Stimulated activated CD8-positive, alpha-beta memory T cell treated with anti-CD3 and anti-CD28 coated beads, Interleukin-7, amount 100 ng/mL, for 1 hour (primary cell): ENCODE measurements at regions not wholly inside any gene's neighbourhood (a gene's known extent, or its start where the extent isn't known, plus 50 kb on each side); places are given as distances from the start of the nearest gene placed in this dataset.

Experiments
- DNase-seq, 2 donors: peaks; one replicate each; pipeline ENCODE4 v3.0.0-alpha.2; 2020; ENCODE audit warnings: low read depth in 2 of 2

DNA sequence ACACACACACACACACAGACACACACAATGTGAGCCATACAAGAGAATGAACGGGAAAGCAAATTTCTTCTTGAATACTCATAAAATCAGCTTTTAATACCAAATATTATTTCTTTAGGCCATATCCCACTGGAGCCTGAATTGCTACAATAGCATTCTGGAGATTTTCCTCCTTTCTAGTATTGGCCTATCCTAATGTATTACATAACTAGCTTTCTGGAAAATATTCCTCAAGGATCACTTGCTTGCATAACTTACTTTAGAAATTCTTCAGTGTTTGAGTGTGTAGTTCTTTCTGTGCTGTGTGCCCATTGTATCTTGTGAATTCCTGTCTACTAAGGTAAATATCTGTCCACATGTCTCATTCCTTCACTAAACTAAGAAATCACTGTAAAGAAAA is 351.0 kb upstream of the MCTP2 start:
- no peak for DNase-seq

DNA sequence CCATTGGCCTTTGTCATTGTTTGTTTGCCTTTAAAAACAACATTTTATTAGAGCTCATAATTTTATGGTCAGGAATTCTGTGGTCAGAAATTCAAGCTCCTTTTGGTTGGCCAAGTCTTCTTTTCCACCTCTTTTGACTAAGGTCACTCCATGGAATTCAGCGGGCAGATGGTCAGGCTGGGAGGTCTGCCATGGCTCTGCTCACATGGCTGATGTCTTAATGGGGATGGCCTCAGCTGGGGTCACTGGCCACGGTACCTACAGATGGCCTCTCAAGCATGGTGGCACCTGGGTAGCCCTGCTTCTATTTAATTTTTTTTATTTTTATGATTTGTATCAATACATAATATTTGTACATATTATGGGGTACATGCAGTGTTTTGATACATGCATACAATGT is 360.8 kb upstream of the MCTP2 start:
- DNase-seq = no peak

DNA sequence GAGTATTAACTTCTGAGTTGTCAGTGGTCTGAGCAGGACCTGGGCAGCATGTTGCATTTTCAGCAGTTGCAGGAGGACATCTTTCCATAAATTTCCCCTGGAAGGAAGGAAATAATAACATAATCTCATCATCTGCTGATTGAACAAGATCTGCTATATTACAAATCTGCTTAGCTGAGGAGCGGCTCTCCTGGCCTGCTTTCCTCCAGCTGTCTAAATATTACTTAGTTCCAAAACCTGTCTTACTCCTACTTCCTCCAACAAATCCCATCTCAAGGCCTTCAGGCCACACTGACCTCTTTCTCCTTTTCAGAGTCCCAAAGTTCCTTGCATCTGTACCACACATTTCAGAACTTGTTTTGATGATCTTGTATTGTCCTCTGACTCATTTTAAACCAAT is 364.4 kb upstream of the MCTP2 start:
- no peak for DNase-seq

DNA sequence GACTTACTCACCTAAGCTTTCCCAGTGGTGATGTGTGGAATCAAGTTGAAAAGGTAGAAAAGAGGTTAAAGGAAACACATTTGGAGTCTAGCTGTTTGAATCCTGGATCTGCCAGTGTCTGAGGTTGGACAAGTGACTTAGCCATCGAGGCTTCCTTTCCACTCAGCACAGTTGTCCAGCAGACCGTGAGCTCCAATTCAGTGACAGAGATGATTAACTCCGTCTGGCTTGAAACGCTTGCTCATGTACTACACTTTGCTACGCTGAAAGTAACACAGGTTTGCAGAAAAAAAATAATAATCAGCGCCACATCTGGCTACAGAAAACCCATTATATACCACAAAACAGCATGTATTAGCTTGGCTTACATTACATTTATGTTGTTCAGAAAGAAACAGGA is 364.9 kb upstream of the MCTP2 start:
- no peak for DNase-seq

DNA sequence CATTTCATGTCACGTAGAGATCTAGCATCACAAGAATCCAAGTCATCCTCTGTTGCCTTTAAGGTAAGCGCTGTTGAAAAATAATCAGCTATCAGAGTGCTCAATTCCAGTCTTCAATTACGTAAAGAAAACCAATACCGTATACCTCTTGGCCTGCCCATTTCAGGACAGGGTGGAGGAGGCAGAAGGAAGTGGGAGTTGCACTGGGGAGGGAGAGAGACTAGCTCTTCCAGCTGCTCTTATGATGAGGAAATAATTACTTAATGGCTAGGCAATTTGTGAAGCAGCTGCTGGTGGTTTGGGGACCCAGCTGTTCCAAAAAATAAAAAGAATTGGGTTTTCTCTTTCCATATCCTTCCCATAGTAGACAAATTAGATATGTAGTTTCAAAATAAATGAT is 365.8 kb upstream of the MCTP2 start:
- DNase-seq = no peak

DNA sequence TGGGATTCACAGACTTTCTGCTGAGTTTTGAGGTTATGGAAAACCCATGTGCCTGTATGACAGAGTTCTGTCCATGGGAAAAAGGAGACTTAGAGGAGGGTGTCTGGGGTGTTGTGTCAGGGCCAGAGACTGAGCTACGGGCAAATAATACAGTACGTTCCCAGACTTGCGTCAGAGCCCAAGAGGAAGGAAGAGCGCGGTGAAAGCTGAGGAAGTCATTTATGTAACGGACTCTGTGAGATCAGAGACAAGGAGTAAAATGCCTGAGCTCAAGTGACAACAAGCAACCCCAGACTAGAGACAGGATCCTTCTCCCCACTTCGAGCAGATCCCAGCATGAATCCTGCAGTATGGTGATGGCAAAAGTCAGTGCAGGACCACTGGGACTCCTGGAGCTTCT is 368.6 kb upstream of the MCTP2 start:
- no peak for DNase-seq

DNA sequence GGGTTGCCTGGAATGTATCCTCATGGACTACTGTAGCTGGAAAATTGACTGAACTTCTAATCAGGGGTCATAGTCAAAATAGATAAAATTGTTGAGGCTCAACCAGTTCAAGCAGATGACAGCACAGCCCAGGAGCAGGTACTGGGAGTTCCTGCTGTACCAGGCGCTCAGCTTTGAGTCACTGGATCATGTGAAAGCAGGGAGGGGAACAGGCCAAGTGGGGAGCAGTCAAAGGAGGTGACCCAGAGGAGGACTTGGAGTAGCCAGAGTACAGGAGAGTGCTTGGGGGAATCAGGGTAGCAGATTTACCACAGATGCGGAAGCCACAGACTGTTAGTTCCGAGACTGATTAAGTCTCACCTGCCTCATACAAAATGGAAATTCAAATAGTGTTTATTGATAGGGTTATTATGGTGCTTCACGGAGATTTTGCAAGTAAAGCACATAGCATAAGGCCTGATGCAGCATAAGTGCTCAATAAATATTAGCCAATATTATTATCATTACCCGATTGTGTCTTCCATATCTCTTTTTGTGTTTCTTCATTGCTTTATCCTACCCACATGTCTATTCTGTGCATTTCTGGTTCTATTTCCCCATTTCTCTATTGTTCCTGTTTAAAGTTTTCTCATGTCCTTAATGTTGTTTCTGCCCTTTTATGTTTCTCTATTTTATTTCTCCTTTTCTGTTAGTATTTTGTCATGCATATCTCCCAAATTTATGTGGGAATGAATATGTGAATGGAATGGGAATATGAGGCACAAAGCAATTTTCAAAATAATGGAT is 369.2 kb upstream of the MCTP2 start:
- DNase-seq = no peak

DNA sequence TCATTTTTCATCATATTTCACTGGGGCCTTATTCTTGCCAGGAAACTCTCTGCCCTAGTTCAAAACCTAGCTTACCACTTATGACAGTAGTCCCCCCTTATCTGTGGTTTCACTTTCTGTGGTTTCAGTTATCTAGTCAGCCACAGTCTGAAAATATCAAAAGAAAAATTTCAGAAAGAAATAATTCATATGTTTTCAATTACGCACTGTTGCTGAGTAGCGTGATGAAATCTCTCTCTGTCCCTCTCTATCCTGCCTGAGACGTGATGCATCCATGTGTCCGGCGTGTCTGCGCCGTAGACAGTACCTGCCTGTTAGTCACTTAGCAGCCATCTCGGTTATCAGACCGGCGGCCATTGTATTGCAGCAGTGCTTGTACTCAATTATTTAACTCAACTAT is 369.9 kb upstream of the MCTP2 start:
- DNase-seq = no peak

DNA sequence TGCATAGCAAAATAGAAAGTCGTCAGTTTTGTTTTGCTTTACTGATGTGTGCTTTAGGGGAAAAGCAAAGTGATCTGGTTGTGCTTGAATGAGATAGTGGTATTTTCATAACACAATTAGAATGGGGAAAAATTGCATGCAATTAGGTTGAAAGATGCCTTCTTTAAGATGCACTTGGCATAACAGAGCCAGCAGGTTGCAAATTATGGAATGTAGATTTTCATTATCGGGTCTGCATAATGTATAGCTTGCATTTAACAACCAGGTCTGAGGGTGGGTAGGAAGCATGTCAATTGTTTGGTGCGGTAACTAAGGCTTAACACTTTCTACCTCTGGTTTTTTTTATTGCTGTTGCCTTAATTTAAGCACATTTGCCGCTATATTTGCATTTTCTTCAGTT is 370.7 kb upstream of the MCTP2 start:
- no peak for DNase-seq

DNA sequence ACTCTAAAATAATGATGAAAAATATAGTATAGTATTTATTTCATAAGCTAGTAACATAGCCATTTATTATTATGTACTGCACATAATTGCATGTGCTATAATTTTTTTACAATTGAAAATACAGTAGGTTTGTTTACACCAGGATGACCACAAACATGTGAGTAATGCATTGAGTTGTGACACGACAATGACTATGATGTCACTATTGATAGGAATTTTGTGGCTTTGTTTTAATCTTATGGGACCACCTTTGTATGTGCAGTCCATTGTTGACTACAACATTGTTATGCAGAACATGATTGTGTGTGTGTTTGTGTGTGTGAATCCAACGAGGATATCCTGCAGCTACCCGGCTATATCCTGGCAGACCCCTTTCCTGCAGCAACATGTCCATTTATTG is 372.2 kb upstream of the MCTP2 start:
- no peak for DNase-seq

DNA sequence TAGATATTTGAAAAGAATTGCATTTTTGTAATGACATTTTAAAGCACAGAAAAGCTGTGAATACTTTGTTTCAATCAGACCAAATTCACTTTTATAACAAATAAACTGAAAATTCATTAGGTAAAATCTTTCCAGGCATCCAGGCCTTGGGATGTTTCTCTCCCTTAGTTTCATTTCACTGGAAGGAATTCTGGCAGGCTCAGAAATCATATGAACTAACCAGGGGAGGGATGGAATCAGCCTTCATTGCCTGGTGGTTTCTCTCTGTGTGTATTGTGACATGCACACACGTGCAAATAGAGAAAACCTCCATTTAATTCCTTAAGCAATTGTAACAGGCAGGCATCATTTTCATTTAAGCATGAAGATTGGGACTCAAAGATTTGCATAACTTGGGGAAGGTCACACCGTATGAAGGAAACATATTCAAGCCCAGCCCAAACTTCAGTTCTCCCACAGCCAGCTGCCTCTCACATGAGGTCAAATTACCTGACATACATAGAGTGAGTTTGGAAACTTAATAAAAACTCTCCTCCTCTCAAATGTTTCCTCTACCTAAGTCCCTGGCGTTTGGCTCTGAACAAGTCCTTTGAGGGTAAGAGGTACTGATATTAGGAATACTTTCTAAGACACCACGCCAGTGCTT is 376.1 kb upstream of the MCTP2 start:
- no peak for DNase-seq

DNA sequence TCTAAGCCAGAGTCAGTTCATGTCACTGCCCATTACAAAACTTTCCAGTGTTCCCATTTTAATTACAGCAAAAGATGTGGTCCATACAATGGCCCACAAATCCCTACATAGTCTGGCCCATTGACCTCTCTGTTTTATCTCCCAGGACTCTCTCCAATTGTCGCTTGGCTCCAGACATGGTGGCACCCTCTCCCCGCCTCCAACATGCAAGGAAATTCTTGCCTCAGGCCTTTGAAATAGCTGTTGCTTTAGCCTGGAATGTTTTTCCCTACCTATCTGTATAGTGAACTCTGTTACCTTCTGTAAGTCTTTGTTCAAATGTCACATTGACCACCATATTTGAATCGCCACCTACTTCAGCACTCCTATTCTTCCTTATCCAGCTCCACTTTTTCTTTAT is 377.3 kb upstream of the MCTP2 start:
- no peak for DNase-seq

DNA sequence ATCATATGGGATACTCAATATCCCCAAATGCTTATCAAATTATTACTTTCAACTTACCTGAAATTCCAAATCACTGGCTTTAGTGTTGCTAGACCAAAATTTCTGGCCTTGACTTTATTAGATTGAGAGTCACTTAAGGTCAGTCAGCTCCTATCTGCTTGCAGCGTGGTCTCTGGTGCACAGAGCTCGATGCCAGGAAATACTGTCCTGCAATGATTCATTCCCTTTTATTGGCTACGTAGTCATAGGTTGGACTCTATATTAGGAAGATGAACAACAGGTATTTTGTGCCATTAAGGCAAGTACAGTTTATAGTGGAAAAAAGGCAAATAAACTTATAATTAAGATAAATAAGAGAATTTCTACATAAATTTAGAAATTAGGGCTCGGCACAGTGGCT is 378.6 kb upstream of the MCTP2 start:
- DNase-seq = no peak

DNA sequence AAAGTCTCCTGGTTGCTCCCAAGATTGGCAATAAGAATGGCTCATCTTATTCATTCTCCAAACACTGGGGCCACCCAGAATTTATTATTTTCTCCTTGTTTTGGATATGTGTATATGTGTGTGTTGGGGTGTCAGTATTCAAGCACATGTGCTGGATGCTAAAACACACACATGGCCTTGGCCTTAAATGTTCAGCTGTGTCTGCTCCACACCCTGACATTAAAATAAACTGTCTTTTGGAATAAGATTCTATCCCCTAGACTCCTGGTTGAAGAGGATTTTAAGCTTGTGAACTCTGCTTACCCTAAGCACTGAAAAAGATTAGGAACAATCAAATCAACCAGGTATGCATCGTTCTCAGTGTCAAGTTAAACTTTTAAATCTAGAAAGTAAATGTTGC is 382.9 kb upstream of the MCTP2 start:
- no peak for DNase-seq

DNA sequence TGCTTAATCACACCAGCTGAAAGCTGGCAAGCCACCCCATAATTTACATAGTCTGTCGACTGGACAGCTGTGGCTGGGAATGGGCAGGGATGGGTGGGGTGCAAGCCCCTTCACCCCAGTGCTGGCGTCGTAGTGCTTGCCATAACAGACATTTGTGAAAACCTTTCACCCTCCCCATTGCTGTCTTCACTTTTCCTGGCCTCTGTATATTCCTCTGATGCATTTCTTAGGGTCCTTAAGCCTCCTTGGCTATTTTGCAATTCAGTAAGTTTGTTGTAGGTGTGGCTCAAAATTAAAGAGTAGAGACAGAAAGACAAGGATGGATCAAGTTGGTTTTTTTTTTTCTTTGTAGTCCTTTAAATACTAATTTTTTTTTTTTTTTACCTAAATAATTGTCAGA is 383.3 kb upstream of the MCTP2 start:
- DNase-seq = no peak

DNA sequence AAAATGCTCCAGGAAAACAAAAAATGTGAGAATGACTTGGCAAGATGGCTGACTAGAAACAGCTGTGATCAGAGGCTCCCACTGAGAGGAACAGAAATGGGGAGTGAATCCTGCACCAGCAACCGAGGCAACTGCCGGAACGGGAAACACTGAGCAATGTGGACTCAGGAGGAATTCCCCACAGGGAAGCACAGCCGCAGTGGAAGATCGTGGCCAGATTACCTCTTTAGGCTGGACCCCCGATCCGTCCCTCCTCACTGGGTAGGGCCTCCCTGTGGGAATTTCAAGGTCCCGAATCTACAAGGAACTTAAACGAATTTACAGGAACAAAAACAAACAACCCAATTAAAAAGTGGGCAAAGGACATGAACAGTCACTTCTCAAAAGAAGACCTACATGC is 385.2 kb upstream of the MCTP2 start:
- no peak for DNase-seq

DNA sequence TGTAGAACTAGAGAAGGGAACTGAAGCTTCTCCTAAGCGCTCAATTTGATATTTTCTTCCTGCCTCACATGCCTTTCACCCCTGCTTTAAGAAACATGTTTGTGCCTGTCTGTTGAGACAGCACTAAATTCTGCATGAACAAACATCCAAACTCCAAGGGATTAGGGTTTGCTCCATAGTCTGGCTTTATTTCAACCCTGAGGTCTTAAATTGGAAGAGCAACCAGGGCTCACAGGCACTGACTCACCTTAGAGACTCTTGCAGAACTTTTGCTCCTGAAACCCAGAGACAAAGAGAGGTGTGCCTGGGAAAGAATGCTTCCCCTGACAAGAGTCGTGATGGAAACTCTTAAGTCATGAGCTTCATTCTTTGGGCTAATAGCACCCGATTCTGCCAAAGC is 393.9 kb upstream of the MCTP2 start:
- no peak for DNase-seq

DNA sequence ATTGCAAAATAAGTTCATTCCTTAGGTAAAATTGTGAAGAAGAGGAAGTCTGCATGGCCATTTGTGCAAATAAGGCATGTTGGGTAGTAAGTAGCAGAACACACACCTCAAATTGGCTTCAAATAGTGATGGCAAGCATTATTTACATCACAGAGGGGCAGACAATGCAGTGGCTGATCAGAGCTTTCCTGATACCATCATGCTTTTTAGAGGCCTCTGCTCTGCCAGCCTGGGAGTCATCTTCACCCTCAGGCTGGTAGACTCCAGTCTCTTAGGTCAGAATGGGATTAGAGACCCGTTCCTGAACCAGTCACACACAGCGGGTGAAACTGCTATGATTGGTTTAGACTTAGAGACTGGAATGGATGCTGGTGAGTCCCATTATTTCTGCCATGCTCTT is 396.0 kb upstream of the MCTP2 start:
- DNase-seq = no peak

DNA sequence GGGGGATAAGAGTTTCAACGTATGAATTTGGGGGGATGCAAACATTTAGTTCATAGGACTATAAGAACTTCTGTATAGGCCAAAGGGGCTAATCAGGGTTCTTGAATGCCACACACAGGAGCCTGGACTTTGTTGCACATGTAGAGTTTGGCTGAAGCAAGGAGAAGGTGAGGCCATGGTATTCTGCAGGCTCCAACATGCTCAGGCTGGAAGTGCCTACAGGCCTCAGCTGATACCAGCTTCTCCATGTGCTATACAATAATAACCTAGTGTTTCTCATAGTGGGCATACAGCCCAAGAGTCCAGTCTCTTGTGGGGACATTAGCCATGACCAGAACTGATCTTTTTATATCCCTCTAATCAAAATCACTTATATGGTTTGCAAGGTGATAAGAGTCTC is 399.7 kb upstream of the MCTP2 start:
- no peak for DNase-seq

DNA sequence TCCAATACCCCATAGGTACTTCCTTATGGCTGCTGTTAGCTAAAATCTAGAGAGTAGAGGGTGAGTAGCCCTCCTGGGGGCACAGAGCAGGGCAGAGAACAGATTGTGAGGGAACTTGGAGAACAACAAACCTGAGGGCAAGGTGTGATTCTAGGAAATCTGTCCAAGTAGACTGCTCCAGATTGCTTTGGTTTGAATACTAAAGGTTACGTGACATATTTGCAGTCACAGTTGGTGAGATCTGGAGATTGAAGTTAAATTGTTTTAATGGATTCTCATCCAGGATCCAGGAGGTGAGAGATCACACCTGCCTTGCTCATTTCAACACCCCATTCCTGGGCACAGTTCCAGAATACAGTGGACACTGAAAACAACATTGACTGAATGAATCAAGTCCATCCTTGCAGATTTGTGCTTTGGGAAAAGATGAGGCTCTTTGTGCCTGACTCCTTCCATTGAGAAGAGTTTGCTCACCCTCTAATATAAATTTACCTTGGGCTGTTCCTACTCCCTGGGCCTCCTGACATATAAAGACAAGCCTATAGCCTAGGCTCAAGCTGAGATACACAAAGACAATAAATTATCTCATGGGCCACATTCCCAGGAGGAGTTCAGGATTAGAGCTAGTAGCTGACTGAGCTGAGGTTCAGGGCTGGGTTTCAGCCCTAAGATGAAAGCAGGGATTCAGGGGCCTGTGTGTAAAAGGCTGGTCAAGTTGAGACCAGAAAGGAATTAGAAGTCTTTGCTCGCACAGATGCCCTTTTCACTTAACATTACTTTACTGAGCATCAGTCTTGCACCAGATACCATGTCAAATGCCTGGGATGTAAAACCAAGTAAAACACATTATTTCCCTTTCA is 400.9 kb upstream of the MCTP2 start:
- DNase-seq = no peak

DNA sequence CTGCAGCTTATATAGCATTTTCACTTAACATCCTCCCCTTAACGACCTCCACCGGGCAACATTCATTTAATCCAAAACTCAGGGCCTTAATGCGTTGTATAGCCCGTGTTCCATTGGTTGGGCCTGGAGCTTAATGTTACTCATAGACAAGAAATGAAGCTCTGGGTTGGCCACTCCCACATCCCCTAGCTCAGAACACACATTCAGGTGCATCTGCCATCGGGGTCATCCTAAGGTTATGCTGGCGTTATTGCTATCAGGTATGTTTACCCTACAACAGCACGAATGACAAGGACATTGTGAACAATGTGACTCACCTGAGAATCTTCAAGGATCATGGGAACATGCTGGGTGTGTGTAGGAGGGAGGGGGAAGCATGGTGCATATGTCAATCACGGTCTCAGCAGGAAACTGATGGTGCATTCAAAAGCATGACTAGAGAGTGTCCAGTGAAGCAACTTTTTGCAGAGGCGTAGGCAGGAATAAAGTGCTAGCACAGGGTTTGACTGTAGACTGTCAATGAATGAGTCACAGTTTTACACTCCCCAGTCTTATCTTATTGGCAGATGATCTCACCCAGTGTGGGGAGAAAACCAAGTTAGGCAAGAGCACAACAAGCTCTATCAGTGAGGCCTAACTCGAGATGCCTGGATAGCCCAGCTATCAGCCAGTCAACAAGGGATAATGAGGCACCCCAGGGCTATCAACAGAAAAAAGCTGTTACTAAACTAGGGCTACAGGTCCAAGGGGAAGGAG is 402.1 kb upstream of the MCTP2 start:
- no peak for DNase-seq

DNA sequence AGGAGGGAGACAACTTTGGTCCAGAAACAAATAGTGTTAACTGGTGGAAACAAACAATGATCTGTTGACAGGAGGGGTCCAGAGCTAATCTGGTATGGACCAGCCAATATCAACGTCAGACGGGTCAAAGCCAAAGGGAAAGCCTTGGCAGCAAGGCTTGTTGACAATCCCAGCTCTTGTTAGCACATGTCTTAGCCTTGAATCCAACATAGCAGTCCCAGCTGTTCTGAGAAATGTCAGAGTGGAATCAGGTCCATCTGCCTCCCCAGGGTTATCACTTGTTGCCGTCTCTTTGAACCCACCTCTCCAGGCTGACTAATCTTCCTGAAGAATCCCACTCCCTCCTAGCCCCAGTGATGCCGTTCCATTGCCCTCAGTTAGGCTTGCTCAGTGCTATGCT is 404.6 kb upstream of the MCTP2 start:
- DNase-seq = no peak
